ENCODE measurements at regions not wholly inside any gene's neighbourhood (a gene's known extent, or its start where the extent isn't known, plus 50 kb on each side); places are given as distances from the start of the nearest gene placed in this dataset.

- Mint-ChIP-seq H3K9me3 (ENCODE audit: unreplicated experiment) (no peaks in the 10 kb centered on the region), H3K36me3 (ENCODE audit: unreplicated experiment) (no peaks in the 10 kb centered on the region), H3K27ac (ENCODE audit: unreplicated experiment) (no peak overlapping the region), H3K27me3 (ENCODE audit: unreplicated experiment) (no peaks in the 10 kb centered on the region), H3K4me3 (ENCODE audit: unreplicated experiment) (no peak overlapping the region), H3K4me1 (ENCODE audit: unreplicated experiment) (no peaks in the 10 kb centered on the region)
- no peak for TF ChIP-seq CTCF (IDR thresholded peaks at IDR 0.05)
- no peak for DNase-seq (ENCODE audit: extremely low spot score, unreplicated experiment)
Observed at GRCh38 chr2:139669675-139670074, 889.5 kb upstream of the NXPH2 start.

- no peak overlapping the region for H3K4me3 Mint-ChIP-seq (ENCODE audit: unreplicated experiment)
- peaks cover 37% of the 10 kb centered on the region for H3K9me3 Mint-ChIP-seq (ENCODE audit: unreplicated experiment)
- no peaks in the 10 kb centered on the region for H3K4me1 Mint-ChIP-seq (ENCODE audit: unreplicated experiment)
- H3K27ac Mint-ChIP-seq (ENCODE audit: unreplicated experiment), result no peak overlapping the region
- DNase-seq (ENCODE audit: extremely low spot score, unreplicated experiment), result no peak
- H3K27me3 Mint-ChIP-seq (ENCODE audit: unreplicated experiment), result no peaks in the 10 kb centered on the region
- no peak for TF ChIP-seq CTCF (IDR thresholded peaks at IDR 0.05)
- H3K36me3 Mint-ChIP-seq (ENCODE audit: unreplicated experiment), result no peaks in the 10 kb centered on the region
Observed at GRCh38 chr2:139652385-139652784, 872.2 kb upstream of the NXPH2 start.

GRCh38 chr2:139645617-139646016 lies 865.4 kb upstream of the NXPH2 start:
- no peak overlapping the region for H3K27ac Mint-ChIP-seq (ENCODE audit: unreplicated experiment)
- no peak for TF ChIP-seq CTCF (IDR thresholded peaks at IDR 0.05)
- H3K4me1 Mint-ChIP-seq (ENCODE audit: unreplicated experiment), result no peaks in the 10 kb centered on the region
- H3K4me3 Mint-ChIP-seq (ENCODE audit: unreplicated experiment), result no peak overlapping the region
- no peaks in the 10 kb centered on the region for H3K36me3 Mint-ChIP-seq (ENCODE audit: unreplicated experiment)
- H3K9me3 Mint-ChIP-seq (ENCODE audit: unreplicated experiment), result peaks cover 50% of the 10 kb centered on the region
- no peaks in the 10 kb centered on the region for H3K27me3 Mint-ChIP-seq (ENCODE audit: unreplicated experiment)
- DNase-seq (ENCODE audit: extremely low spot score, unreplicated experiment), result no peak

GRCh38 chr2:139643139-139643538 lies 862.9 kb upstream of the NXPH2 start:
- H3K27ac Mint-ChIP-seq (ENCODE audit: unreplicated experiment), result no peak overlapping the region
- no peak for DNase-seq (ENCODE audit: extremely low spot score, unreplicated experiment)
- peaks cover 28% of the 10 kb centered on the region for H3K9me3 Mint-ChIP-seq (ENCODE audit: unreplicated experiment)
- TF ChIP-seq CTCF (IDR thresholded peaks at IDR 0.05), result no peak
- no peaks in the 10 kb centered on the region for H3K36me3 Mint-ChIP-seq (ENCODE audit: unreplicated experiment)
- H3K4me1 Mint-ChIP-seq (ENCODE audit: unreplicated experiment), result no peaks in the 10 kb centered on the region
- no peak overlapping the region for H3K4me3 Mint-ChIP-seq (ENCODE audit: unreplicated experiment)
- H3K27me3 Mint-ChIP-seq (ENCODE audit: unreplicated experiment), result no peaks in the 10 kb centered on the region

- Mint-ChIP-seq H3K4me3 (ENCODE audit: unreplicated experiment) (no peak overlapping the region), H3K36me3 (ENCODE audit: unreplicated experiment) (no peaks in the 10 kb centered on the region), H3K4me1 (ENCODE audit: unreplicated experiment) (no peaks in the 10 kb centered on the region), H3K9me3 (ENCODE audit: unreplicated experiment) (no peaks in the 10 kb centered on the region), H3K27me3 (ENCODE audit: unreplicated experiment) (no peaks in the 10 kb centered on the region), H3K27ac (ENCODE audit: unreplicated experiment) (no peak overlapping the region)
- TF ChIP-seq CTCF (IDR thresholded peaks at IDR 0.05), result no peak
- DNase-seq (ENCODE audit: extremely low spot score, unreplicated experiment), result no peak
Observed at GRCh38 chr2:139631966-139632365, 851.8 kb upstream of the NXPH2 start.
